Rectal smooth muscle tissue (tissue), 1 donor: ENCODE measurements at regions not wholly inside any gene's neighbourhood (a gene's known extent, or its start where the extent isn't known, plus 50 kb on each side); places are given as distances from the start of the nearest gene placed in this dataset.

Experiments
- H3K27ac ChIP-seq: one replicate; pipeline ENCODE4 v1.7.0; 2013; ENCODE audit warnings: low read depth, low read length, inconsistent platforms
- H3K27me3 ChIP-seq: one replicate; pipeline ENCODE4 v1.7.0; 2013; ENCODE audit warnings: low read length; ENCODE audit not compliant: control insufficient read depth, insufficient read depth
- H3K36me3 ChIP-seq: one replicate; pipeline ENCODE4 v1.7.0; 2013; ENCODE audit warnings: low read length; ENCODE audit not compliant: control insufficient read depth, insufficient read depth
- H3K4me1 ChIP-seq: one replicate; pipeline ENCODE4 v1.7.0; 2013; ENCODE audit warnings: low read length; ENCODE audit not compliant: control insufficient read depth, insufficient read depth
- H3K4me3 ChIP-seq: one replicate; pipeline ENCODE4 v1.7.0; 2013; ENCODE audit warnings: low read length
- H3K9ac ChIP-seq: one replicate; pipeline ENCODE4 v1.7.0; 2013; ENCODE audit warnings: low read length

- H3K27me3 ChIP-seq, result no peaks in the 10 kb centered on the region
Measured at GRCh38 chr5:109931049-109931780, 241.5 kb downstream of the MAN2A1 start.

GRCh38 chr5:109935833-109936490 is 246.2 kb downstream of the MAN2A1 start:
- no peak overlapping the region for H3K9ac ChIP-seq
- no peaks in the 10 kb centered on the region for H3K36me3 ChIP-seq
- no peak overlapping the region for H3K4me3 ChIP-seq
- H3K27ac ChIP-seq, result no peak overlapping the region
- H3K27me3 ChIP-seq, result no peaks in the 10 kb centered on the region
- H3K4me1 ChIP-seq, result no peaks in the 10 kb centered on the region

More at GRCh38 chr5:109931049-109931780, 241.5 kb downstream of the MAN2A1 start:
- H3K9ac ChIP-seq, result no peak overlapping the region
- H3K4me3 ChIP-seq, result no peak overlapping the region
- H3K36me3 ChIP-seq, result no peaks in the 10 kb centered on the region
- H3K4me1 ChIP-seq, result no peaks in the 10 kb centered on the region
- H3K27ac ChIP-seq, result no peak overlapping the region

GRCh38 chr5:109936996-109937395 is 247.3 kb downstream of the MAN2A1 start:
- Histone ChIP-seq H3K27me3 (no peaks in the 10 kb centered on the region), H3K4me3 (no peak overlapping the region), H3K4me1 (no peaks in the 10 kb centered on the region), H3K27ac (no peak overlapping the region), H3K36me3 (no peaks in the 10 kb centered on the region), H3K9ac (no peak overlapping the region)

GRCh38 chr5:109937951-109938350 is 248.2 kb downstream of the MAN2A1 start:
- no peak overlapping the region for H3K4me3 ChIP-seq
- H3K4me1 ChIP-seq, result peaks cover under 1% of the 10 kb centered on the region
- H3K9ac ChIP-seq, result no peak overlapping the region
- H3K36me3 ChIP-seq, result no peaks in the 10 kb centered on the region
- H3K27ac ChIP-seq, result no peak overlapping the region
- no peaks in the 10 kb centered on the region for H3K27me3 ChIP-seq

GRCh38 chr5:109938453-109938852 is 248.7 kb downstream of the MAN2A1 start:
- Histone ChIP-seq H3K27me3 (no peaks in the 10 kb centered on the region), H3K36me3 (no peaks in the 10 kb centered on the region), H3K9ac (no peak overlapping the region), H3K27ac (no peak overlapping the region), H3K4me3 (no peak overlapping the region), H3K4me1 (peaks cover 2% of the 10 kb centered on the region)

- no peaks in the 10 kb centered on the region for H3K36me3 ChIP-seq
- peaks cover 2% of the 10 kb centered on the region for H3K4me1 ChIP-seq
- no peak overlapping the region for H3K9ac ChIP-seq
- H3K4me3 ChIP-seq, result no peak overlapping the region
- no peaks in the 10 kb centered on the region for H3K27me3 ChIP-seq
- H3K27ac ChIP-seq, result no peak overlapping the region
Measured at GRCh38 chr5:109939116-109939682, 249.5 kb downstream of the MAN2A1 start.

- Histone ChIP-seq H3K9ac (no peak overlapping the region), H3K36me3 (no peaks in the 10 kb centered on the region), H3K27me3 (no peaks in the 10 kb centered on the region), H3K4me3 (no peak overlapping the region), H3K27ac (no peak overlapping the region), H3K4me1 (peaks cover 2% of the 10 kb centered on the region)
Measured at GRCh38 chr5:109942646-109943045, 252.9 kb downstream of the MAN2A1 start.

GRCh38 chr5:109943701-109944235 is 254.0 kb downstream of the MAN2A1 start:
- H3K4me1 ChIP-seq, result peaks cover 2% of the 10 kb centered on the region
- H3K4me3 ChIP-seq, result no peak overlapping the region
- no peak overlapping the region for H3K9ac ChIP-seq
- H3K27me3 ChIP-seq, result no peaks in the 10 kb centered on the region
- no peaks in the 10 kb centered on the region for H3K36me3 ChIP-seq
- no peak overlapping the region for H3K27ac ChIP-seq

- peaks cover 2% of the 10 kb centered on the region for H3K4me1 ChIP-seq
- H3K27ac ChIP-seq, result no peak overlapping the region
- H3K36me3 ChIP-seq, result no peaks in the 10 kb centered on the region
- no peak overlapping the region for H3K9ac ChIP-seq
- H3K27me3 ChIP-seq, result no peaks in the 10 kb centered on the region
- no peak overlapping the region for H3K4me3 ChIP-seq
Measured at GRCh38 chr5:109944461-109944860, 254.7 kb downstream of the MAN2A1 start.

GRCh38 chr5:109945097-109945678 is 255.5 kb downstream of the MAN2A1 start:
- no peaks in the 10 kb centered on the region for H3K27me3 ChIP-seq
- no peak overlapping the region for H3K27ac ChIP-seq
- no peak overlapping the region for H3K9ac ChIP-seq
- H3K36me3 ChIP-seq, result no peaks in the 10 kb centered on the region
- peaks cover 2% of the 10 kb centered on the region for H3K4me1 ChIP-seq
- no peak overlapping the region for H3K4me3 ChIP-seq

GRCh38 chr5:109945723-109946480 is 256.2 kb downstream of the MAN2A1 start:
- no peaks in the 10 kb centered on the region for H3K27me3 ChIP-seq
- H3K4me3 ChIP-seq, result no peak overlapping the region
- peaks cover 2% of the 10 kb centered on the region for H3K4me1 ChIP-seq
- H3K27ac ChIP-seq, result no peak overlapping the region
- H3K9ac ChIP-seq, result no peak overlapping the region
- no peaks in the 10 kb centered on the region for H3K36me3 ChIP-seq

- Histone ChIP-seq H3K4me1 (peaks cover 2% of the 10 kb centered on the region), H3K36me3 (no peaks in the 10 kb centered on the region), H3K27ac (no peak overlapping the region), H3K9ac (no peak overlapping the region), H3K27me3 (no peaks in the 10 kb centered on the region), H3K4me3 (no peak overlapping the region)
Measured at GRCh38 chr5:109946610-109947009, 256.9 kb downstream of the MAN2A1 start.
